GM21619 (cell line): ENCODE measurements at regions not wholly inside any gene's neighbourhood (a gene's known extent, or its start where the extent isn't known, plus 50 kb on each side); places are given as distances from the start of the nearest gene placed in this dataset.
"Not testable (repeated sequence)": the region's sequence is repeated elsewhere in the genome, so short reads cannot be mapped to it uniquely, and the experiment has no call there.

Source experiments
- ATAC-seq: cut with Tn5 transposase; IDR thresholded peaks from one replicate; pipeline ENCODE4 v1.9.1; 2021; ENCODE audit not compliant: unreplicated experiment

DNA sequence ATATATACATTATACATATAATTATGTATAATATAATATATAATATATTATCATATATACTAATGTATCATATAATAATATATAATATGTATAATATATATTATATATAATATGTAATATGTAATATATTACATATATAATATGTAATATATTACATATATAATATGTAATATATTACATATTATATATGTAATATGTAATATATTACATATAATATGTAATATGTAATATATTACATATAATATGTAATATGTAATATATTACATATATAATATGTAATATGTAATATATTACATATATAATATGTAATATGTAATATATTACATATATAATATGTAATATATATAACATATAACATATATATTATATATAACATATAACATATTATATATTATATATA lies 1020.9 kb downstream of the KCNMA1 start:
- not testable (repeated sequence) for ATAC-seq

DNA sequence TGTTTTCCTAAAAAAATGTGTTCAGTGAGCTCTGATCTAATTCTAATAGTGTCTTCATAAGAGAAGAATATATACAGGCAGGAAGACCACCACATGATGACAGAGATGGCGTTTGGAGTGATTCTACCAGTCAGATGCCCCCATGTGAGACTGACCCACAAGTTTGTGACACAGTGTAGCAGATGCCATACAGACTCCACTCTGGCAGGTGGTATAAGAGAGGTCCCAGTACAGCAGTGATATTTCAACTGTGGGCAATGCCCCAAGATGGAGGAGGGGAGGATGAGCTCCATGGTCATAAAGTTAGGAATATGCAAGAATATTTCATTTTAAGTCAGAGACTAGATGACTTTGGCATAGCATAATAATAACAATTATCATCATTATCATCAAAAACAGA lies 1022.6 kb downstream of the KCNMA1 start:
- ATAC-seq: no peak
